ENCODE measurements at regions not wholly inside any gene's neighbourhood (a gene's known extent, or its start where the extent isn't known, plus 50 kb on each side); places are given as distances from the start of the nearest gene placed in this dataset.

DNA sequence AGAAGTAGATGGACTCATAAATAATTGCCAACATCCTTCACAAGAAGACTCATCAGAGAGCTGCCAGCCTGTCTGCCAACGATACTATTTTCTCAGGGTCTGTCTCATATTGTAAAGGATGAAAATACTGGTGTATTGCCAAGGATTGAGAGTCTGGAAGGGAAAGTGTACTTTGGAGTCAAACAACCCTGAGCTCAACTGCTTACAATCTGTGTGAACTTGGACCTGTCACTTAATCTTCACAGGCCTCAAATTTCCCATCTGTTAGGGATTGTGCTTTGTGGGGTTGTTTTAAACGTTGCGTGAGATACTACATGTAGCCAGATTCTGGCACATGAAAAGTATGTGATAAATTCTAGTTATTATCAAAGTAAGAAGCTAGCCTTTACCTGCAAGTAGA is 169.1 kb downstream of the LHFPL1 start:
- TF ChIP-seq CTCF (conservative IDR thresholded peaks at IDR 0.05), result no peak
- no peak for TF ChIP-seq ZFX (IDR thresholded peaks at IDR 0.05)
